ENCODE measurements at regions not wholly inside any gene's neighbourhood (a gene's known extent, or its start where the extent isn't known, plus 50 kb on each side); places are given as distances from the start of the nearest gene placed in this dataset.

GRCh38 chr1:82503822-82504221, 703.1 kb downstream of the ADGRL2 start (continued):
- no peak for TF ChIP-seq ZBTB11 (CRISPR knock-in tag; IDR thresholded peaks at IDR 0.05)

DNA sequence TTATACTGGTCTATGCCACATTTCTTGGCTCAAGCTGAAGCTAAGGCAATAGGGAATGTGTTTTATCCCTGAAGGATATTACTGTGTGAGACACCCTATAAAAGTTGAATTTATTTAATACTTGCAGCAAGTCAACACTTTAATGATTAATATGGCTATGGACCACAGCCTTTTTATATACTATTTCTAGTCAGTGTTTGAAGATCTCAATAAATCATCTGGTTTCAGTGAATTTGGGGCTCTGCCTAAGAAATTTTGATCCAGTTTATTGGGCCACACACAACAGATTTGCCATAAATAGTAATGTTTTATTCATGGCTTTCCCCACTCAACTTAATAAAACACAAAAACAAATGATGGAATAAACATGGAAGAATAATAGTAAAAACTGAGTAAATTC, 698.3 kb downstream of the ADGRL2 start:
- no peak for DNase-seq (ENCODE audit: low read depth, low spot score)
- H3K4me2 ChIP-seq (ENCODE audit: control insufficient read depth, insufficient read depth) = no peak overlapping the region
- no peaks in the 10 kb centered on the region for H3K79me2 ChIP-seq (ENCODE audit: control insufficient read depth, insufficient read depth, low read length)
- H4K20me1 ChIP-seq (ENCODE audit: control insufficient read depth, insufficient read depth) = no peaks in the 10 kb centered on the region
- ChIA-PET POLR2A (no interaction called here), SMC1A (ENCODE audit: uncharacterized antibody, unreplicated experiment) (no interaction called here), CTCF (no interaction called here), RAD21 (ENCODE audit: unreplicated experiment) (no interaction called here)
- H3K9ac ChIP-seq (ENCODE audit: control insufficient read depth, insufficient read depth, low read length) = no peak overlapping the region
- in situ Hi-C loops (cut with MboI) = no loop called here
- no peak overlapping the region for H3K4me3 ChIP-seq
- BruUV-seq (replicated peaks) = no TSS peak
- no peaks in the 10 kb centered on the region for H3K27me3 ChIP-seq (replicated peaks in 1 of 2; ENCODE audit: control insufficient read depth in 2 of 2, insufficient read depth in 2 of 2, low read length in 1 of 2)
- H3K27ac ChIP-seq (ENCODE audit: control insufficient read depth, insufficient read depth) = no peak overlapping the region
- H3K36me3 ChIP-seq (ENCODE audit: control insufficient read depth in 2 of 2, insufficient read depth in 2 of 2, low read length in 1 of 2) = no peaks in the 10 kb centered on the region
- intact Hi-C loops (cut with micrococcal nuclease; ENCODE audit: unreplicated experiment) = no loop called here
- H3K9me3 ChIP-seq (replicated peaks; ENCODE audit: control insufficient read depth, insufficient read depth, low read length) = no peaks in the 10 kb centered on the region
- no peak for FAIRE-seq
- no peak overlapping the region for H2AFZ ChIP-seq (ENCODE audit: control insufficient read depth, low read depth, low read length)
- ATAC-seq = no peak
- H3K4me1 ChIP-seq (ENCODE audit: control insufficient read depth, insufficient read depth, low read length) = no peaks in the 10 kb centered on the region
- TF ChIP-seq MTA2 (IDR thresholded peaks at IDR 0.05; ENCODE audit: low read depth) = no peak
- no peak for TF ChIP-seq SPI1 (IDR thresholded peaks at IDR 0.05; ENCODE audit: borderline replicate concordance, insufficient read depth, low read depth, low read length)
- TF ChIP-seq SIN3A (IDR thresholded peaks at IDR 0.05; ENCODE audit: low read depth, low read length) = no peak
- TF ChIP-seq HSF1 (IDR thresholded peaks at IDR 0.05; ENCODE audit: low read depth, low read length) = no peak
- no peak for TF ChIP-seq RB1 (IDR thresholded peaks at IDR 0.05; ENCODE audit: borderline replicate concordance)
- TF ChIP-seq, protein P1, sequence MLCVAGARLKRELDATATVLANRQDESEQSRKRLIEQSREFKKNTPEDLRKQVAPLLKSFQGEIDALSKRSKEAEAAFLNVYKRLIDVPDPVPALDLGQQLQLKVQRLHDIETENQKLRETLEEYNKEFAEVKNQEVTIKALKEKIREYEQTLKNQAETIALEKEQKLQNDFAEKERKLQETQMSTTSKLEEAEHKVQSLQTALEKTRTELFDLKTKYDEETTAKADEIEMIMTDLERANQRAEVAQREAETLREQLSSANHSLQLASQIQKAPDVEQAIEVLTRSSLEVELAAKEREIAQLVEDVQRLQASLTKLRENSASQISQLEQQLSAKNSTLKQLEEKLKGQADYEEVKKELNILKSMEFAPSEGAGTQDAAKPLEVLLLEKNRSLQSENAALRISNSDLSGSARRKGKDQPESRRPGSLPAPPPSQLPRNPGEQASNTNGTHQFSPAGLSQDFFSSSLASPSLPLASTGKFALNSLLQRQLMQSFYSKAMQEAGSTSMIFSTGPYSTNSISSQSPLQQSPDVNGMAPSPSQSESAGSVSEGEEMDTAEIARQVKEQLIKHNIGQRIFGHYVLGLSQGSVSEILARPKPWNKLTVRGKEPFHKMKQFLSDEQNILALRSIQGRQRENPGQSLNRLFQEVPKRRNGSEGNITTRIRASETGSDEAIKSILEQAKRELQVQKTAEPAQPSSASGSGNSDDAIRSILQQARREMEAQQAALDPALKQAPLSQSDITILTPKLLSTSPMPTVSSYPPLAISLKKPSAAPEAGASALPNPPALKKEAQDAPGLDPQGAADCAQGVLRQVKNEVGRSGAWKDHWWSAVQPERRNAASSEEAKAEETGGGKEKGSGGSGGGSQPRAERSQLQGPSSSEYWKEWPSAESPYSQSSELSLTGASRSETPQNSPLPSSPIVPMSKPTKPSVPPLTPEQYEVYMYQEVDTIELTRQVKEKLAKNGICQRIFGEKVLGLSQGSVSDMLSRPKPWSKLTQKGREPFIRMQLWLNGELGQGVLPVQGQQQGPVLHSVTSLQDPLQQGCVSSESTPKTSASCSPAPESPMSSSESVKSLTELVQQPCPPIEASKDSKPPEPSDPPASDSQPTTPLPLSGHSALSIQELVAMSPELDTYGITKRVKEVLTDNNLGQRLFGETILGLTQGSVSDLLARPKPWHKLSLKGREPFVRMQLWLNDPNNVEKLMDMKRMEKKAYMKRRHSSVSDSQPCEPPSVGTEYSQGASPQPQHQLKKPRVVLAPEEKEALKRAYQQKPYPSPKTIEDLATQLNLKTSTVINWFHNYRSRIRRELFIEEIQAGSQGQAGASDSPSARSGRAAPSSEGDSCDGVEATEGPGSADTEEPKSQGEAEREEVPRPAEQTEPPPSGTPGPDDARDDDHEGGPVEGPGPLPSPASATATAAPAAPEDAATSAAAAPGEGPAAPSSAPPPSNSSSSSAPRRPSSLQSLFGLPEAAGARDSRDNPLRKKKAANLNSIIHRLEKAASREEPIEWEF (IDR thresholded peaks at IDR 0.05; ENCODE audit: insufficient replicate concordance, low read depth, low read length) = no peak
- TF ChIP-seq SREBF2 (IDR thresholded peaks at IDR 0.05; ENCODE audit: low read length) = no peak
- TF ChIP-seq TCF7 (IDR thresholded peaks at IDR 0.05; ENCODE audit: borderline replicate concordance) = no peak
- TF ChIP-seq HCFC1 (IDR thresholded peaks at IDR 0.05; ENCODE audit: low read length) = no peak
- no peak for TF ChIP-seq CREM (IDR thresholded peaks at IDR 0.05; ENCODE audit: low read depth)
- no peak for TF ChIP-seq KLF5 (IDR thresholded peaks at IDR 0.05; ENCODE audit: partially characterized antibody)
- TF ChIP-seq, protein P2, sequence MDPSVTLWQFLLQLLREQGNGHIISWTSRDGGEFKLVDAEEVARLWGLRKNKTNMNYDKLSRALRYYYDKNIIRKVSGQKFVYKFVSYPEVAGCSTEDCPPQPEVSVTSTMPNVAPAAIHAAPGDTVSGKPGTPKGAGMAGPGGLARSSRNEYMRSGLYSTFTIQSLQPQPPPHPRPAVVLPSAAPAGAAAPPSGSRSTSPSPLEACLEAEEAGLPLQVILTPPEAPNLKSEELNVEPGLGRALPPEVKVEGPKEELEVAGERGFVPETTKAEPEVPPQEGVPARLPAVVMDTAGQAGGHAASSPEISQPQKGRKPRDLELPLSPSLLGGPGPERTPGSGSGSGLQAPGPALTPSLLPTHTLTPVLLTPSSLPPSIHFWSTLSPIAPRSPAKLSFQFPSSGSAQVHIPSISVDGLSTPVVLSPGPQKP (IDR thresholded peaks at IDR 0.05; ENCODE audit: low read depth, low read length) = no peak
- no peak for TF ChIP-seq SREBF1 (IDR thresholded peaks at IDR 0.05; ENCODE audit: low read length)
